Tibial nerve (tissue), 4 donors: ENCODE measurements at regions not wholly inside any gene's neighbourhood (a gene's known extent, or its start where the extent isn't known, plus 50 kb on each side); places are given as distances from the start of the nearest gene placed in this dataset.
"Not testable (repeated sequence)": the region's sequence is repeated elsewhere in the genome, so short reads cannot be mapped to it uniquely, and the experiment has no call there.

Experiments used
- DNase-seq, 2 donors: peaks; one replicate each; pipeline ENCODE4 v3.0.0-alpha.2; 2019; ENCODE audit warnings: low spot score in 2 of 2
- H3K27ac ChIP-seq, 4 donors: fragments of 200-600 bp; sonication (generic) in 3 of 4; one replicate each; pipeline ENCODE4 v1.5.1; 2017 to 2019; ENCODE audit warnings: mild to moderate bottlenecking in 1 of 4
- H3K27me3 ChIP-seq, 2 donors: fragments of 200-600 bp; sonication (generic) in 1 of 2; one replicate each; pipeline versions ENCODE4 v1.5.1 to v1.6.0; 2017 to 2019
- H3K36me3 ChIP-seq, 3 donors: fragments of 200-600 bp; sonication (generic); one replicate each; pipeline ENCODE4 v1.5.1; 2018 to 2019
- H3K4me1 ChIP-seq, 4 donors: fragments of 200-600 bp; sonication (generic) in 3 of 4; one replicate each; pipeline ENCODE4 v1.5.1; 2017 to 2019
- H3K4me3 ChIP-seq, 4 donors: fragments of 200-600 bp; sonication (generic) in 3 of 4; one replicate each; pipeline ENCODE4 v1.5.1; 2017 to 2019; ENCODE audit warnings: mild to moderate bottlenecking in 1 of 4, moderate library complexity in 1 of 4
- H3K9me3 ChIP-seq, 4 donors: fragments of 200-600 bp; sonication (generic) in 3 of 4; one replicate each; pipeline ENCODE4 v1.5.1; 2017 to 2019
- CTCF ChIP-seq, 5 experiments: fragments of 200-600 bp in 3 of 5; fragments of 450-650 bp in 2 of 5; sonication (generic) in 3 of 5; IDR thresholded peaks; one replicate each; pipeline ENCODE4 v1.5.1; 2016 to 2019; ENCODE audit warnings: antibody characterized with exemption in 5 of 5, mild to moderate bottlenecking in 3 of 5, moderate library complexity in 2 of 5
- EP300 ChIP-seq, 2 donors: sonication (generic); formaldehyde crosslinking; IDR thresholded peaks; one replicate each; pipeline ENCODE4 v1.6.1; 2017; ENCODE audit warnings: antibody characterized with exemption in 2 of 2, mild to moderate bottlenecking in 1 of 2
- POLR2A ChIP-seq, 2 donors: fragments of 450-650 bp; IDR thresholded peaks; one replicate each; pipeline ENCODE4 v1.6.1; 2017; ENCODE audit warnings: antibody characterized with exemption in 2 of 2, mild to moderate bottlenecking in 2 of 2, moderate library complexity in 2 of 2
- WGBS, 2 donors: methylation state at CpG; one replicate each; pipeline ENCODE4 v1.1.5; 2018; 5-methylcytosine and 5-hydroxymethylcytosine counted together

GRCh38 chr5:150960791-150961396 is 56.1 kb upstream of the ZNF300 start:
- WGBS, 2 donors = 51 to 91% methylated on average over 1 of the region's 1 CpG

GRCh38 chr5:150960323-150960722 is 55.5 kb upstream of the ZNF300 start:
- H3K27me3 ChIP-seq, H3K4me1 ChIP-seq, DNase-seq, H3K36me3 ChIP-seq, H3K4me3 ChIP-seq, H3K27ac ChIP-seq: not testable (repeated sequence)
- peaks cover 0 to 78% (median 6%) of the 10 kb centered on the region in 4 donors for H3K9me3 ChIP-seq

More at GRCh38 chr5:150960791-150961396, 56.1 kb upstream of the ZNF300 start:
- H3K9me3 ChIP-seq = peaks cover 0 to 73% (median 6%) of the 10 kb centered on the region in 4 donors
- H3K27ac ChIP-seq = no peak overlapping the region
- no peak for DNase-seq
- no peaks in the 10 kb centered on the region for H3K36me3 ChIP-seq
- no peak for TF ChIP-seq POLR2A (IDR thresholded peaks at IDR 0.05)
- no peak for TF ChIP-seq CTCF (IDR thresholded peaks at IDR 0.05)
- no peak for TF ChIP-seq EP300 (IDR thresholded peaks at IDR 0.05)
- H3K4me3 ChIP-seq = no peak overlapping the region
- H3K27me3 ChIP-seq = no peaks in the 10 kb centered on the region
- H3K4me1 ChIP-seq = no peaks in the 10 kb centered on the region
